ENCODE measurements at regions not wholly inside any gene's neighbourhood (a gene's known extent, or its start where the extent isn't known, plus 50 kb on each side); places are given as distances from the start of the nearest gene placed in this dataset.

DNA sequence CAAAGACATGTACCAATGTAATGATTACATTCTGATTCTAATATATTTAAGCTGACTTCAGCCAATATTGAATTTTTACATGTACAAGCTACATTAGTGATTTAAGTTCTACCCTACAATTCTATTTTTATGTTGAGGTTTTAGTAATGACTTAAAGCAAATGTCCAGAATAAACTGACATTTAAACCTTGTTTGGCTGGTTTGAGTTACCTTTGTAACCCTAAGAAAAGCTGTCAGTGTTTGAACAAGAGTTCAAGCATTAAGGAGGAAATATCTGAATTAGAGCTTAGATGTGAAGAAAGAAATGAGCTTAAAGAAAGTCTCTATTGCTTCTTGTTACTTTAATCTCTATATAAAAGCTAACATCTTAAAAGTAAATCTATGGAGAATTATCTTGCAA, 710.6 kb upstream of the EPHA7 start:
- no peak for TF ChIP-seq SNAI2 (CRISPR knock-in tag; IDR thresholded peaks at IDR 0.05)
- no peak for TF ChIP-seq BACH2 (CRISPR knock-in tag; IDR thresholded peaks at IDR 0.05; ENCODE audit: borderline replicate concordance)
- TF ChIP-seq, protein P1, sequence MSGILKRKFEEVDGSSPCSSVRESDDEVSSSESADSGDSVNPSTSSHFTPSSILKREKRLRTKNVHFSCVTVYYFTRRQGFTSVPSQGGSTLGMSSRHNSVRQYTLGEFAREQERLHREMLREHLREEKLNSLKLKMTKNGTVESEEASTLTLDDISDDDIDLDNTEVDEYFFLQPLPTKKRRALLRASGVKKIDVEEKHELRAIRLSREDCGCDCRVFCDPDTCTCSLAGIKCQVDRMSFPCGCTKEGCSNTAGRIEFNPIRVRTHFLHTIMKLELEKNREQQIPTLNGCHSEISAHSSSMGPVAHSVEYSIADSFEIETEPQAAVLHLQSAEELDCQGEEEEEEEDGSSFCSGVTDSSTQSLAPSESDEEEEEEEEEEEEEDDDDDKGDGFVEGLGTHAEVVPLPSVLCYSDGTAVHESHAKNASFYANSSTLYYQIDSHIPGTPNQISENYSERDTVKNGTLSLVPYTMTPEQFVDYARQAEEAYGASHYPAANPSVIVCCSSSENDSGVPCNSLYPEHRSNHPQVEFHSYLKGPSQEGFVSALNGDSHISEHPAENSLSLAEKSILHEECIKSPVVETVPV (CRISPR knock-in tag; IDR thresholded peaks at IDR 0.05) = no peak
- TF ChIP-seq ARNTL (CRISPR knock-in tag; IDR thresholded peaks at IDR 0.05; ENCODE audit: borderline replicate concordance, low read depth) = no peak
- no peak for TF ChIP-seq ZFP30 (CRISPR knock-in tag; IDR thresholded peaks at IDR 0.05)
- TF ChIP-seq GLIS3 (CRISPR knock-in tag; IDR thresholded peaks at IDR 0.05) = no peak
- TF ChIP-seq TCF4 (CRISPR knock-in tag; IDR thresholded peaks at IDR 0.05; ENCODE audit: borderline replicate concordance) = no peak
- TF ChIP-seq TOX (CRISPR knock-in tag; IDR thresholded peaks at IDR 0.05; ENCODE audit: borderline replicate concordance) = no peak
- TF ChIP-seq CSDC2 (CRISPR knock-in tag; IDR thresholded peaks at IDR 0.05) = no peak
- TF ChIP-seq ZNF8 (CRISPR knock-in tag; IDR thresholded peaks at IDR 0.05) = no peak
- TF ChIP-seq ZNF70 (CRISPR knock-in tag; IDR thresholded peaks at IDR 0.05) = no peak
- TF ChIP-seq PPARA (CRISPR knock-in tag; IDR thresholded peaks at IDR 0.05; ENCODE audit: borderline replicate concordance) = no peak
- TF ChIP-seq, protein P2, sequence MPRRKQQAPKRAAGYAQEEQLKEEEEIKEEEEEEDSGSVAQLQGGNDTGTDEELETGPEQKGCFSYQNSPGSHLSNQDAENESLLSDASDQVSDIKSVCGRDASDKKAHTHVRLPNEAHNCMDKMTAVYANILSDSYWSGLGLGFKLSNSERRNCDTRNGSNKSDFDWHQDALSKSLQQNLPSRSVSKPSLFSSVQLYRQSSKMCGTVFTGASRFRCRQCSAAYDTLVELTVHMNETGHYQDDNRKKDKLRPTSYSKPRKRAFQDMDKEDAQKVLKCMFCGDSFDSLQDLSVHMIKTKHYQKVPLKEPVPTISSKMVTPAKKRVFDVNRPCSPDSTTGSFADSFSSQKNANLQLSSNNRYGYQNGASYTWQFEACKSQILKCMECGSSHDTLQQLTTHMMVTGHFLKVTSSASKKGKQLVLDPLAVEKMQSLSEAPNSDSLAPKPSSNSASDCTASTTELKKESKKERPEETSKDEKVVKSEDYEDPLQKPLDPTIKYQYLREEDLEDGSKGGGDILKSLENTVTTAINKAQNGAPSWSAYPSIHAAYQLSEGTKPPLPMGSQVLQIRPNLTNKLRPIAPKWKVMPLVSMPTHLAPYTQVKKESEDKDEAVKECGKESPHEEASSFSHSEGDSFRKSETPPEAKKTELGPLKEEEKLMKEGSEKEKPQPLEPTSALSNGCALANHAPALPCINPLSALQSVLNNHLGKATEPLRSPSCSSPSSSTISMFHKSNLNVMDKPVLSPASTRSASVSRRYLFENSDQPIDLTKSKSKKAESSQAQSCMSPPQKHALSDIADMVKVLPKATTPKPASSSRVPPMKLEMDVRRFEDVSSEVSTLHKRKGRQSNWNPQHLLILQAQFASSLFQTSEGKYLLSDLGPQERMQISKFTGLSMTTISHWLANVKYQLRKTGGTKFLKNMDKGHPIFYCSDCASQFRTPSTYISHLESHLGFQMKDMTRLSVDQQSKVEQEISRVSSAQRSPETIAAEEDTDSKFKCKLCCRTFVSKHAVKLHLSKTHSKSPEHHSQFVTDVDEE (CRISPR knock-in tag; IDR thresholded peaks at IDR 0.05) = no peak
- TF ChIP-seq, protein P3, sequence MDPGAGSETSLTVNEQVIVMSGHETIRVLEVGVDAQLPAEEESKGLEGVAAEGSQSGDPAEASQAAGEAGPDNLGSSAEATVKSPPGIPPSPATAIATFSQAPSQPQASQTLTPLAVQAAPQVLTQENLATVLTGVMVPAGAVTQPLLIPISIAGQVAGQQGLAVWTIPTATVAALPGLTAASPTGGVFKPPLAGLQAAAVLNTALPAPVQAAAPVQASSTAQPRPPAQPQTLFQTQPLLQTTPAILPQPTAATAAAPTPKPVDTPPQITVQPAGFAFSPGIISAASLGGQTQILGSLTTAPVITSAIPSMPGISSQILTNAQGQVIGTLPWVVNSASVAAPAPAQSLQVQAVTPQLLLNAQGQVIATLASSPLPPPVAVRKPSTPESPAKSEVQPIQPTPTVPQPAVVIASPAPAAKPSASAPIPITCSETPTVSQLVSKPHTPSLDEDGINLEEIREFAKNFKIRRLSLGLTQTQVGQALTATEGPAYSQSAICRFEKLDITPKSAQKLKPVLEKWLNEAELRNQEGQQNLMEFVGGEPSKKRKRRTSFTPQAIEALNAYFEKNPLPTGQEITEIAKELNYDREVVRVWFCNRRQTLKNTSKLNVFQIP (CRISPR knock-in tag; IDR thresholded peaks at IDR 0.05; ENCODE audit: borderline replicate concordance, low read depth) = no peak
- no peak for TF ChIP-seq ESRRG (CRISPR knock-in tag; IDR thresholded peaks at IDR 0.05)
- TF ChIP-seq ZNF565 (CRISPR knock-in tag; conservative IDR thresholded peaks at IDR 0.05; ENCODE audit: low read depth) = no peak
- no peak for TF ChIP-seq RARB (CRISPR knock-in tag; IDR thresholded peaks at IDR 0.05)
- TF ChIP-seq OSR1 (CRISPR knock-in tag; IDR thresholded peaks at IDR 0.05) = no peak
- TF ChIP-seq, protein P4, sequence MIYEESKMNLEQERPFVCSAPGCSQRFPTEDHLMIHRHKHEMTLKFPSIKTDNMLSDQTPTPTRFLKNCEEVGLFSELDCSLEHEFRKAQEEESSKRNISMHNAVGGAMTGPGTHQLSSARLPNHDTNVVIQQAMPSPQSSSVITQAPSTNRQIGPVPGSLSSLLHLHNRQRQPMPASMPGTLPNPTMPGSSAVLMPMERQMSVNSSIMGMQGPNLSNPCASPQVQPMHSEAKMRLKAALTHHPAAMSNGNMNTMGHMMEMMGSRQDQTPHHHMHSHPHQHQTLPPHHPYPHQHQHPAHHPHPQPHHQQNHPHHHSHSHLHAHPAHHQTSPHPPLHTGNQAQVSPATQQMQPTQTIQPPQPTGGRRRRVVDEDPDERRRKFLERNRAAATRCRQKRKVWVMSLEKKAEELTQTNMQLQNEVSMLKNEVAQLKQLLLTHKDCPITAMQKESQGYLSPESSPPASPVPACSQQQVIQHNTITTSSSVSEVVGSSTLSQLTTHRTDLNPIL (CRISPR knock-in tag; IDR thresholded peaks at IDR 0.05; ENCODE audit: low read depth) = no peak

DNA sequence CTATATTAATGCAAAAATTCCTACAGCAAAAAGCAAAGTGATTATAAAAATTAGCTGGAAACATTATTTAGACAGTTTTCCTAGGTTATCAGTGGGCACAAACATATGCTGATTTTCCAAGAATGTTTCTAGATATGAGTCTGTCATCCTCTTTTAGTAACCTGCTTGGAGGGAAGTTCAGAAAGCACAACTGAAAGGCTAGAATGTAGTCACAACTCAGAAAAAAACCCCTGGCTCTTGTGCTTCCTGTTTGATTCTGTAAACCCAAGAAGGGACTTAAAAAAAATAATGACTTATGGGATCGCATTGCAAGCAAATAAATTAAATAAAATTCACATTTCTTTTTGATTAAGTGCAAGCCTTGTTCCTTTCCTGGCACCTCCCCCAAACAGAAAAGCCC, 708.4 kb upstream of the EPHA7 start:
- ATAC-seq = no peak
- TF ChIP-seq PPARA (CRISPR knock-in tag; IDR thresholded peaks at IDR 0.05; ENCODE audit: borderline replicate concordance) = no peak
- TF ChIP-seq ZNF8 (CRISPR knock-in tag; IDR thresholded peaks at IDR 0.05) = no peak
- TF ChIP-seq, protein P3 (CRISPR knock-in tag; IDR thresholded peaks at IDR 0.05; ENCODE audit: borderline replicate concordance, low read depth) = no peak
- TF ChIP-seq, protein P1 (CRISPR knock-in tag; IDR thresholded peaks at IDR 0.05) = no peak
- TF ChIP-seq GLIS3 (CRISPR knock-in tag; IDR thresholded peaks at IDR 0.05) = no peak
- TF ChIP-seq ARNTL (CRISPR knock-in tag; IDR thresholded peaks at IDR 0.05; ENCODE audit: borderline replicate concordance, low read depth) = no peak
- no peak for TF ChIP-seq ZNF565 (CRISPR knock-in tag; conservative IDR thresholded peaks at IDR 0.05; ENCODE audit: low read depth)
- TF ChIP-seq ZFP3 (CRISPR knock-in tag; IDR thresholded peaks at IDR 0.05) = no peak
- TF ChIP-seq, protein P5, sequence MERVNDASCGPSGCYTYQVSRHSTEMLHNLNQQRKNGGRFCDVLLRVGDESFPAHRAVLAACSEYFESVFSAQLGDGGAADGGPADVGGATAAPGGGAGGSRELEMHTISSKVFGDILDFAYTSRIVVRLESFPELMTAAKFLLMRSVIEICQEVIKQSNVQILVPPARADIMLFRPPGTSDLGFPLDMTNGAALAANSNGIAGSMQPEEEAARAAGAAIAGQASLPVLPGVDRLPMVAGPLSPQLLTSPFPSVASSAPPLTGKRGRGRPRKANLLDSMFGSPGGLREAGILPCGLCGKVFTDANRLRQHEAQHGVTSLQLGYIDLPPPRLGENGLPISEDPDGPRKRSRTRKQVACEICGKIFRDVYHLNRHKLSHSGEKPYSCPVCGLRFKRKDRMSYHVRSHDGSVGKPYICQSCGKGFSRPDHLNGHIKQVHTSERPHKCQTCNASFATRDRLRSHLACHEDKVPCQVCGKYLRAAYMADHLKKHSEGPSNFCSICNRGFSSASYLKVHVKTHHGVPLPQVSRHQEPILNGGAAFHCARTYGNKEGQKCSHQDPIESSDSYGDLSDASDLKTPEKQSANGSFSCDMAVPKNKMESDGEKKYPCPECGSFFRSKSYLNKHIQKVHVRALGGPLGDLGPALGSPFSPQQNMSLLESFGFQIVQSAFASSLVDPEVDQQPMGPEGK (CRISPR knock-in tag; IDR thresholded peaks at IDR 0.05; ENCODE audit: borderline replicate concordance) = no peak
- no peak for TF ChIP-seq ESRRG (CRISPR knock-in tag; IDR thresholded peaks at IDR 0.05)
- TF ChIP-seq OSR1 (CRISPR knock-in tag; IDR thresholded peaks at IDR 0.05) = no peak
- no peak for TF ChIP-seq ZNF70 (CRISPR knock-in tag; IDR thresholded peaks at IDR 0.05)
- no peak for TF ChIP-seq TCF4 (CRISPR knock-in tag; IDR thresholded peaks at IDR 0.05; ENCODE audit: borderline replicate concordance)
- TF ChIP-seq CSDC2 (CRISPR knock-in tag; IDR thresholded peaks at IDR 0.05) = no peak
- TF ChIP-seq ZFP30 (CRISPR knock-in tag; IDR thresholded peaks at IDR 0.05) = no peak
- TF ChIP-seq TOX (CRISPR knock-in tag; IDR thresholded peaks at IDR 0.05; ENCODE audit: borderline replicate concordance) = no peak

More for the DNA sequence above, 710.6 kb upstream of the EPHA7 start:
- no peak for ATAC-seq

Data from SK-N-SH treated with all-trans-retinoic acid at 6 μM for 48 hours (cell line).